Panc1 (cell line): ENCODE measurements at regions not wholly inside any gene's neighbourhood (a gene's known extent, or its start where the extent isn't known, plus 50 kb on each side); places are given as distances from the start of the nearest gene placed in this dataset.

Source experiments
- POLR2AphosphoS5 ChIP-seq: IDR thresholded peaks from 2 replicates; pipeline ENCODE4 v1.6.1; 2012; ENCODE audit warnings: mild to moderate bottlenecking, low read depth, low read length, moderate library complexity
- SIN3A ChIP-seq: IDR thresholded peaks from 2 replicates; pipeline ENCODE4 v1.6.1; 2012; ENCODE audit warnings: low read depth, mild to moderate bottlenecking, low read length, moderate library complexity, borderline replicate concordance; ENCODE audit not compliant: insufficient read depth
- TCF7L2 ChIP-seq: IDR thresholded peaks from 2 replicates; pipeline ENCODE4 v1.6.1; 2011; ENCODE audit warnings: mild to moderate bottlenecking, low read depth, low read length, inconsistent platforms
- TF ChIP-seq, protein P1 (sequence below): fragments of 450-650 bp; IDR thresholded peaks from 2 replicates; pipeline ENCODE4 v1.5.1; 2017; ENCODE audit warnings: mild to moderate bottlenecking
- TF ChIP-seq, protein P2 (sequence below), 2 experiments: IDR thresholded peaks; 2 replicates each; pipeline ENCODE4 v1.6.1; 2011 to 2012; ENCODE audit warnings: low read depth in 2 of 2, control low read depth in 1 of 2, low read length in 1 of 2, mild to moderate bottlenecking in 1 of 2, moderate library complexity in 1 of 2; ENCODE audit not compliant: insufficient read depth in 1 of 2

DNA sequence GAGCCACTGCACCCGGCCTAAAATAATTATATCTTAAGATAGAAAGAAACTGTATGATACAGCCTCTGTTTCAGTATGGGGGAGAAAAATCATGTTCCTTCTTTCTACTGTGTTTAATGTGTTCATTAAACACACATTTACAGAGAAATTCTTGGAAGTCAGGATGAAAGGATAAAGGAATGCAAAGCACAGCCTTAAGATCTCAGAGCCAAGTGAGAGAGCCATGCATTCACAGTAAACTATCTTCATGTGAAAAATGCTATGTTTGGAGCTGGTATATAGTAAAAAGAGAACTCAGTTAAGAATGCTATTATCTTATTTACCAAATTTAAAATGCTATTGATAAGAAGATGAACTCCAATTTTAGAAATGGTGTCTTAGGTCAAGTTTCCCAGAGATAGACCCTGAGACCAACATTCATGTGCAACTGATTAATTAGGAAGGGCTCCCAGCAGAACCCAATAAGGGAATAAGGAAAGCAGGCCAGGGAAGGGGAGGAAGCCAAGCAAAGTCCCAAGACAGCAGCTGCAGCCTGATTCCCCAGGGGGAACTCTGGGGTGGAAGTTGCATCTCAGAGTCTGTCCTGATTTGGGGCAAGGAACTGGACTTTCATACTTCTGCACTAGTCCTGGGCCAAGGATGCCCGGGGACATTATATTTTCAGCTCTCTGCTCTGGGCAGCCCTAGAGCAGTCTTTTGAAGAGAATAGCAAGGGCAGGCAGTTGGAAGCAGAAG is 130.0 kb upstream of the ZNF648 start:
- TF ChIP-seq, protein P1, sequence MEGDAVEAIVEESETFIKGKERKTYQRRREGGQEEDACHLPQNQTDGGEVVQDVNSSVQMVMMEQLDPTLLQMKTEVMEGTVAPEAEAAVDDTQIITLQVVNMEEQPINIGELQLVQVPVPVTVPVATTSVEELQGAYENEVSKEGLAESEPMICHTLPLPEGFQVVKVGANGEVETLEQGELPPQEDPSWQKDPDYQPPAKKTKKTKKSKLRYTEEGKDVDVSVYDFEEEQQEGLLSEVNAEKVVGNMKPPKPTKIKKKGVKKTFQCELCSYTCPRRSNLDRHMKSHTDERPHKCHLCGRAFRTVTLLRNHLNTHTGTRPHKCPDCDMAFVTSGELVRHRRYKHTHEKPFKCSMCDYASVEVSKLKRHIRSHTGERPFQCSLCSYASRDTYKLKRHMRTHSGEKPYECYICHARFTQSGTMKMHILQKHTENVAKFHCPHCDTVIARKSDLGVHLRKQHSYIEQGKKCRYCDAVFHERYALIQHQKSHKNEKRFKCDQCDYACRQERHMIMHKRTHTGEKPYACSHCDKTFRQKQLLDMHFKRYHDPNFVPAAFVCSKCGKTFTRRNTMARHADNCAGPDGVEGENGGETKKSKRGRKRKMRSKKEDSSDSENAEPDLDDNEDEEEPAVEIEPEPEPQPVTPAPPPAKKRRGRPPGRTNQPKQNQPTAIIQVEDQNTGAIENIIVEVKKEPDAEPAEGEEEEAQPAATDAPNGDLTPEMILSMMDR, result no peak
- TF ChIP-seq POLR2AphosphoS5, result no peak
- no peak for TF ChIP-seq TCF7L2
- TF ChIP-seq SIN3A, result no peak
- TF ChIP-seq, protein P2, sequence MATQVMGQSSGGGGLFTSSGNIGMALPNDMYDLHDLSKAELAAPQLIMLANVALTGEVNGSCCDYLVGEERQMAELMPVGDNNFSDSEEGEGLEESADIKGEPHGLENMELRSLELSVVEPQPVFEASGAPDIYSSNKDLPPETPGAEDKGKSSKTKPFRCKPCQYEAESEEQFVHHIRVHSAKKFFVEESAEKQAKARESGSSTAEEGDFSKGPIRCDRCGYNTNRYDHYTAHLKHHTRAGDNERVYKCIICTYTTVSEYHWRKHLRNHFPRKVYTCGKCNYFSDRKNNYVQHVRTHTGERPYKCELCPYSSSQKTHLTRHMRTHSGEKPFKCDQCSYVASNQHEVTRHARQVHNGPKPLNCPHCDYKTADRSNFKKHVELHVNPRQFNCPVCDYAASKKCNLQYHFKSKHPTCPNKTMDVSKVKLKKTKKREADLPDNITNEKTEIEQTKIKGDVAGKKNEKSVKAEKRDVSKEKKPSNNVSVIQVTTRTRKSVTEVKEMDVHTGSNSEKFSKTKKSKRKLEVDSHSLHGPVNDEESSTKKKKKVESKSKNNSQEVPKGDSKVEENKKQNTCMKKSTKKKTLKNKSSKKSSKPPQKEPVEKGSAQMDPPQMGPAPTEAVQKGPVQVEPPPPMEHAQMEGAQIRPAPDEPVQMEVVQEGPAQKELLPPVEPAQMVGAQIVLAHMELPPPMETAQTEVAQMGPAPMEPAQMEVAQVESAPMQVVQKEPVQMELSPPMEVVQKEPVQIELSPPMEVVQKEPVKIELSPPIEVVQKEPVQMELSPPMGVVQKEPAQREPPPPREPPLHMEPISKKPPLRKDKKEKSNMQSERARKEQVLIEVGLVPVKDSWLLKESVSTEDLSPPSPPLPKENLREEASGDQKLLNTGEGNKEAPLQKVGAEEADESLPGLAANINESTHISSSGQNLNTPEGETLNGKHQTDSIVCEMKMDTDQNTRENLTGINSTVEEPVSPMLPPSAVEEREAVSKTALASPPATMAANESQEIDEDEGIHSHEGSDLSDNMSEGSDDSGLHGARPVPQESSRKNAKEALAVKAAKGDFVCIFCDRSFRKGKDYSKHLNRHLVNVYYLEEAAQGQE (IDR thresholded peaks at IDR 0.05; ENCODE audit: insufficient read depth in 1 of 2, low read depth in 2 of 2, low read length in 1 of 2), result no peak
